Fibroblast of the conjunctiva (primary cell): ENCODE measurements at regions not wholly inside any gene's neighbourhood (a gene's known extent, or its start where the extent isn't known, plus 50 kb on each side); places are given as distances from the start of the nearest gene placed in this dataset.
A peak's percentile ranks its signal among the peaks of the same experiment; 100 is the strongest.
"Not testable (repeated sequence)": the region's sequence is repeated elsewhere in the genome, so short reads cannot be mapped to it uniquely, and the experiment has no call there.

Experiments used
- DNase-seq: peaks from one replicate; pipeline ENCODE4 v3.0.0-alpha.2; 2010; ENCODE audit warnings: low read depth

DNA sequence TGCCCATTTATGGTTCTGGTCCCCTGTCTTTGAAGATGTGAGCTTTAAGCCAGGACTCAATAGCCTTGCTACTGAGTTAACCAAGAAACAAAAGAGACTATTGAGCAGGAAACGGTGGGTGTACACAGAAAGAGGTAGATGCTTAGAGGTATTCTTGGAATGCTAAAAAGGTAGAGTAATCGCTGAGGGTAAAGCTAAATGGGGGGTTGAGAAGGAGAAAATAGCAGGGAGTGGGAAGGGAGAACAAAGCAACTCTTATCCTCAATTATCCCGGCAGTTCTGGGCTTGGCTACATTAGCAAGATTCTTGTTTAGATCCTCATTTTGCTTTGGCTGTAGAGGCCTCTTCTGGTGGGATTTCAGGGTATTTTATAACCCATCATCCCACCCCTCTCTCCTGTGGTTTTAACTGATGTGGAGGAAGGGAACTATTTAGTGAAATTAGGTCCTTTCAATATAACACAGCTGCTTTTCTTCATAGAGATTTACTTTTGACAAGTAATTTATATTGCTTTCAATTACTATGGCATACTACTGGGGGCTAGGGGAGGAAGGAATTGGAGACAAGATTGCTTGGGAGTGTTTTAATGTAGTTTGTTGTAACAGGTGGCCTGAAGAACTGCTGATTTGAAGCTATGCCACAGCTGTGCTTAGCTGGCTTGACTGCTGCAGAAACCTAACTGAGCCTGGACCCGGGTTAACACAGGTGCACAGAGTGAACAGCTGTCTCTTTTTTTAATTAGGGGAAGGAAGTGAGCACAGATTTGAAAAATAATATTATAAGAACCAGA lies 234.3 kb upstream of the CCDC54 start:
- no peak for DNase-seq

GRCh38 chr3:107150675-107151074 lies 226.6 kb upstream of the CCDC54 start:
- DNase-seq, result no peak

GRCh38 chr3:107153981-107154380 lies 223.3 kb upstream of the CCDC54 start:
- DNase-seq, result no peak

- no peak for DNase-seq
Measured at GRCh38 chr3:107172411-107172810, 204.8 kb upstream of the CCDC54 start.

GRCh38 chr3:107184375-107184774 lies 192.9 kb upstream of the CCDC54 start:
- no peak for DNase-seq

GRCh38 chr3:107188262-107188661 lies 189.0 kb upstream of the CCDC54 start:
- DNase-seq, result no peak

GRCh38 chr3:107189158-107189791 lies 188.0 kb upstream of the CCDC54 start:
- no peak for DNase-seq

- DNase-seq, result no peak
Measured at GRCh38 chr3:107193116-107193515, 184.1 kb upstream of the CCDC54 start.

DNA sequence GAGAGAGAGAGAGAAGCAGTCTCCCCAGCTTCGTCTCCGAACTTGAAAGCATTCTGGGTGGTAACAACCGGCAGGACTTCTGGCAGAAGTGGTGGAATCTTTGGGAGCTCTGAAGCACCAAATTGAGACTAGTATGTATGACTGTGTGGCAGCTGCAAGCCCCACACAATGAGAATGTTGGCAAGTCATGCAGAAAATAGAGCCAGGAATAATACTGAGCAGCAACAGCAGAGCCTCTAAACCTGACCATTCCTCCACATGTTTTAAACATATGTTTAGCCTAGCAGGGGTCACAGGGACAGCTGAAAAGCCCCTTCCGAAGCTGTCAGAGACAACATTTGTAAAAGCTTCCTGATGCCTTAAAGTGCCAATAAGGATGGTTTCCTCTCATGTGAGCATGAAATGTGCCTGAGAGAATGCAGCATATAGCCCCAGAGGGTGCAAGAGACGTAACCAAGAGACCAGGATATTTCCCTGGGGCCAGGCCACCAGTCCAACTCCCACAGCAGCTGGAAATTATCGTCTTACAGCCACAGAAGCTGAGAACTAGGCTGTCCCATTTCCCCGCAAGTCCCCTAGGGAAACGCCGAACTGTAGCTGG lies 178.6 kb upstream of the CCDC54 start:
- peak; percentile 59 for DNase-seq

- no peak for DNase-seq
Measured at GRCh38 chr3:107201146-107201545, 176.1 kb upstream of the CCDC54 start.

DNA sequence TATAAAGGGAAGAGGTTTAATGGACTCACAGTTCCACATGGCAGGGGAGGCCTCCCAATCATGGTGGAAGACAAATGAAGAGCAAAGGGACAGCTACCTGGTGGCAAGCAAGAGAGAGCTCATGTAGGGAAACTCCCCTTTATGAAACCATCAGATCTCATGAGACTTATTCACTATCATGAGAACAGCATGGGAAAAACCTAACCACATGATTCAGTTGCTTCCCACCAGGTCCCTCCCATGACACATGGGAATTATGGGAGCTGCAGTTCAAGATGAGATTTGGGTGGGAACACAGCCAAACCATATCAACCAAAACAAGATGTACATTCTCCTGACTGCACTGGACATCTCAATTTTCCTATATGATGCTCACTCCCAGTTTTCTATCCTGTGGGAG lies 174.4 kb upstream of the CCDC54 start:
- not testable (repeated sequence) for DNase-seq

- no peak for DNase-seq
Measured at GRCh38 chr3:107204121-107204520, 173.1 kb upstream of the CCDC54 start.

GRCh38 chr3:107205358-107205757 lies 171.9 kb upstream of the CCDC54 start:
- no peak for DNase-seq

- DNase-seq, result peak; percentile 41
Measured at GRCh38 chr3:107206141-107206540, 171.1 kb upstream of the CCDC54 start.

GRCh38 chr3:107206945-107207344 lies 170.3 kb upstream of the CCDC54 start:
- no peak for DNase-seq

DNA sequence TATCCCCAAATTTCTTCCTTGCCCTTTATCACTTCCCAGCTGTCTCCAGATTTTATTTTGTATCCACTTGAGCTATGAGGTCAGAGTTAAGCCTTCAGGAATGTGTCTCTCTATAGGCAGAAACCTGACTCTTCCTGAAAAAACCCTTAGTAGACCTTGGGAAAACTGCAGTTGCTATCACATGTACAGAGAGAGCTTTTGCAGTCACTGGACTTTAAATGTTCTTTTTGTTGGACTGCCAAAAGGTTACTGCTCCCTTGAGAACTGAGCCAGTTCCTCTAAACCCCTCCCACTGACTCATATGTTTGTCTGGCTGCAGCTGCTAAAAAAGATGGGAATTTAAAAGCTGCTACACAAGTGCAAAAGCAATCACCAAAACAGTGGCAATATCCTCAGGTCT lies 169.1 kb upstream of the CCDC54 start:
- peak; percentile 93 for DNase-seq

- no peak for DNase-seq
Measured at GRCh38 chr3:107208796-107209195, 168.4 kb upstream of the CCDC54 start.

GRCh38 chr3:107209302-107209990 lies 167.8 kb upstream of the CCDC54 start:
- DNase-seq, result no peak

- DNase-seq, result no peak
Measured at GRCh38 chr3:107211608-107212007, 165.6 kb upstream of the CCDC54 start.

- DNase-seq, result no peak
Measured at GRCh38 chr3:107212618-107213017, 164.6 kb upstream of the CCDC54 start.

DNA sequence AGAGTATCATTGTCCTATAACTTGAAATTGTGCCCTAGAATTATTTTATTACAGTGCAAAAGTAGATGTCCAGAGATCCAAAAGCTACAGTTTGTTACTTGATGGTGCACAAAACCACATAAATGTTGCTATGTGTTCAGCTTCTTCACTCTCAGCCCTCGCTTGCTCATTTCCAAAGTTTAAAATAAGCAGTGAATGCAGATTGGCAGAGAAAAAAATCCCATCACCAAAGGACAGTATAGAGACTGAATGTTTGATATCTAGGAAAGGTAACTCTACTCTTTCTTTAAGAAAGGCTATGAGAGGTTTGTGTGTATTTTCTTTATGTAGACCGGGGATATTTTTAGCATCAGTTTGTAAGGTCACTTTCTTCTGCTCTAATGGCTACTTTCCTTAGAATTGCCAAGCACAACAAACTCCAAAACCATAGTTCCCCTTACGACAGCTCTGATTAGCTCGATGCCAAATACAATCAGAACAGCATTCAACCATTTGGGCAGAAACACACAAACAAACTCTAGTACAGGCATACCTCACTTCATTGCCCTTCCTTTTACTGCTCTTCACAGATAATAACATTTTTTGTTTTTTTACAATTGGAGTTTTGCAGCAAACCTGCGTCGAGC lies 164.1 kb upstream of the CCDC54 start:
- no peak for DNase-seq

GRCh38 chr3:107216229-107216628 lies 161.0 kb upstream of the CCDC54 start:
- no peak for DNase-seq
